ENCODE measurements at regions not wholly inside any gene's neighbourhood (a gene's known extent, or its start where the extent isn't known, plus 50 kb on each side); places are given as distances from the start of the nearest gene placed in this dataset.
A peak's percentile ranks its signal among the peaks of the same experiment; 100 is the strongest.

- H3K4me1 ChIP-seq: no peaks in the 10 kb centered on the region
- H3K27ac ChIP-seq: no peak overlapping the region
- H3K36me3 ChIP-seq: no peaks in the 10 kb centered on the region
- no peak for DNase-seq
- H3K27me3 ChIP-seq (replicated peaks in 1 of 7): no peaks in the 10 kb centered on the region
- intact Hi-C loops (cut with DNase I; ENCODE audit: low total_unique reads): no loop called here
- H3K4me3 ChIP-seq: no peak overlapping the region
- WGBS, 5 donors: 37 to 71% (median 60%) methylated on average over 1 of the region's 1 CpG
- TF ChIP-seq POLR2A (IDR thresholded peaks at IDR 0.05) (no peak), POLR2AphosphoS5 (IDR thresholded peaks at IDR 0.05) (no peak), CTCF (IDR thresholded peaks at IDR 0.05 in 8 of 11, conservative IDR thresholded peaks at IDR 0.05 in 3 of 11) (no peak)
- peaks cover 0 to 19% (median 4%) of the 10 kb centered on the region in 8 donors for H3K9me3 ChIP-seq
Observed at GRCh38 chr4:75385106-75385505, 129.1 kb downstream of the RCHY1 start.

- intact Hi-C loops (cut with DNase I; ENCODE audit: low total_unique reads): no loop called here
- TF ChIP-seq POLR2A (IDR thresholded peaks at IDR 0.05) (no peak), POLR2AphosphoS5 (IDR thresholded peaks at IDR 0.05) (no peak), CTCF (IDR thresholded peaks at IDR 0.05 in 8 of 11, conservative IDR thresholded peaks at IDR 0.05 in 3 of 11) (no peak)
- H3K4me1 ChIP-seq: no peaks in the 10 kb centered on the region
- H3K36me3 ChIP-seq: no peaks in the 10 kb centered on the region
- peaks cover 0 to 21% (median 10%) of the 10 kb centered on the region in 8 donors for H3K9me3 ChIP-seq
- H3K27ac ChIP-seq: no peak overlapping the region
- no peaks in the 10 kb centered on the region for H3K27me3 ChIP-seq (replicated peaks in 1 of 7)
- no peak overlapping the region for H3K4me3 ChIP-seq
- no peak for DNase-seq
Observed at GRCh38 chr4:75376543-75376942, 137.7 kb downstream of the RCHY1 start.

- TF ChIP-seq POLR2AphosphoS5 (IDR thresholded peaks at IDR 0.05): no peak
- TF ChIP-seq CTCF (IDR thresholded peaks at IDR 0.05 in 8 of 11, conservative IDR thresholded peaks at IDR 0.05 in 3 of 11): no peak
- TF ChIP-seq POLR2A (IDR thresholded peaks at IDR 0.05): no peak
- WGBS, 5 donors: 69 to 76% (median 73%) methylated on average over 2 of the region's 2 CpGs
- Histone ChIP-seq H3K9me3 (no peaks in the 10 kb centered on the region), H3K27ac (peak overlapping the region in 1 of 8 donors; percentile 28), H3K4me3 (no peak overlapping the region), H3K36me3 (no peaks in the 10 kb centered on the region), H3K27me3 (replicated peaks in 1 of 7) (no peaks in the 10 kb centered on the region), H3K4me1 (no peaks in the 10 kb centered on the region)
- intact Hi-C loops (cut with DNase I; ENCODE audit: low total_unique reads): no loop called here
- no peak for DNase-seq
Observed at GRCh38 chr4:75371915-75372314, 142.3 kb downstream of the RCHY1 start.

- intact Hi-C loops (cut with DNase I; ENCODE audit: low total_unique reads): no loop called here
- H3K4me3 ChIP-seq: no peak overlapping the region
- TF ChIP-seq POLR2A (IDR thresholded peaks at IDR 0.05) (no peak), CTCF (IDR thresholded peaks at IDR 0.05 in 8 of 11, conservative IDR thresholded peaks at IDR 0.05 in 3 of 11) (no peak), POLR2AphosphoS5 (IDR thresholded peaks at IDR 0.05) (no peak)
- DNase-seq: no peak
- 69 to 86% (median 78%) methylated on average over 3 of the region's 3 CpGs for WGBS, 5 donors
- no peaks in the 10 kb centered on the region for H3K4me1 ChIP-seq
- H3K9me3 ChIP-seq: no peaks in the 10 kb centered on the region
- no peaks in the 10 kb centered on the region for H3K27me3 ChIP-seq (replicated peaks in 1 of 7)
- H3K27ac ChIP-seq: no peak overlapping the region
- H3K36me3 ChIP-seq: no peaks in the 10 kb centered on the region
Observed at GRCh38 chr4:75370576-75370975, 143.6 kb downstream of the RCHY1 start.
